ENCODE measurements at regions not wholly inside any gene's neighbourhood (a gene's known extent, or its start where the extent isn't known, plus 50 kb on each side); places are given as distances from the start of the nearest gene placed in this dataset.

DNA sequence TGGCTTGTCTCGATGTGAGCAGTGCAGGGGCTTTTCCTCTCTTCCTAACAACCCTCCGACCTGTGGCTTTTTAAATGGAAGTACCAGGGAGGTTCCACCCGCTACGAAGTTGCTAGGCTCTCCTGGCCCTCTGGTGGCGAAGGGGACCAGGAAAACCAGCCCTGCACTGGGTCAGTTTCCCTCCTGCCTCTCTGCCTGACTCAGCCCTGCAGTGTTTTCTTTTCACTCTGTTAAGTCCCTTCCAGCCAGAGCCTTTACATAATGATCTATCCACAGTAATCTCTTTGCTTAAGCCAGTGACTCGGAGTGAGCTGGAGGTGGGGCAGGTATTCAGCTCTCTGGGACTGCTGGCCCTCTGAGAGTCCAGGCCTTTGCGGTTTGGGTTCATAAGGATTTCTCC lies 331.3 kb upstream of the EEF2KMT start:
- Histone ChIP-seq H3K9ac (ENCODE audit: low read length) (no peak overlapping the region), H3F3A (ENCODE audit: insufficient read depth) (no peaks in the 10 kb centered on the region), H2AFZ (ENCODE audit: low read depth, low read length, severe bottlenecking) (no peak overlapping the region), H3K36me3 (ENCODE audit: low read length) (no peaks in the 10 kb centered on the region), H3K27me3 (ENCODE audit: low read length) (no peaks in the 10 kb centered on the region), H4K20me1 (ENCODE audit: low read depth, low read length) (no peaks in the 10 kb centered on the region), H3K4me3 (ENCODE audit: insufficient read depth, low read length, poor library complexity, severe bottlenecking) (no peak overlapping the region), H3K9me2 (replicated peaks; ENCODE audit: insufficient read depth, low read length) (no peaks in the 10 kb centered on the region), H3K27ac (ENCODE audit: low read depth, low read length) (no peak overlapping the region), H3K79me2 (ENCODE audit: insufficient read depth, low read length) (no peaks in the 10 kb centered on the region), H3K9me3 (ENCODE audit: insufficient read depth, low read length) (no peaks in the 10 kb centered on the region), H3K4me2 (ENCODE audit: low read depth, low read length, poor library complexity, severe bottlenecking) (no peak overlapping the region)
- TF ChIP-seq, protein P1, sequence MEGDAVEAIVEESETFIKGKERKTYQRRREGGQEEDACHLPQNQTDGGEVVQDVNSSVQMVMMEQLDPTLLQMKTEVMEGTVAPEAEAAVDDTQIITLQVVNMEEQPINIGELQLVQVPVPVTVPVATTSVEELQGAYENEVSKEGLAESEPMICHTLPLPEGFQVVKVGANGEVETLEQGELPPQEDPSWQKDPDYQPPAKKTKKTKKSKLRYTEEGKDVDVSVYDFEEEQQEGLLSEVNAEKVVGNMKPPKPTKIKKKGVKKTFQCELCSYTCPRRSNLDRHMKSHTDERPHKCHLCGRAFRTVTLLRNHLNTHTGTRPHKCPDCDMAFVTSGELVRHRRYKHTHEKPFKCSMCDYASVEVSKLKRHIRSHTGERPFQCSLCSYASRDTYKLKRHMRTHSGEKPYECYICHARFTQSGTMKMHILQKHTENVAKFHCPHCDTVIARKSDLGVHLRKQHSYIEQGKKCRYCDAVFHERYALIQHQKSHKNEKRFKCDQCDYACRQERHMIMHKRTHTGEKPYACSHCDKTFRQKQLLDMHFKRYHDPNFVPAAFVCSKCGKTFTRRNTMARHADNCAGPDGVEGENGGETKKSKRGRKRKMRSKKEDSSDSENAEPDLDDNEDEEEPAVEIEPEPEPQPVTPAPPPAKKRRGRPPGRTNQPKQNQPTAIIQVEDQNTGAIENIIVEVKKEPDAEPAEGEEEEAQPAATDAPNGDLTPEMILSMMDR (IDR thresholded peaks at IDR 0.05; ENCODE audit: insufficient read depth, low read length, poor library complexity, severe bottlenecking) = no peak
- no peak for TF ChIP-seq EZH2phosphoT487 (conservative IDR thresholded peaks at IDR 0.05; ENCODE audit: low read length)

- Histone ChIP-seq H3K4me2 (ENCODE audit: low read depth, low read length, poor library complexity, severe bottlenecking) (no peak overlapping the region), H3K9me3 (ENCODE audit: insufficient read depth, low read length) (no peaks in the 10 kb centered on the region), H2AFZ (ENCODE audit: low read depth, low read length, severe bottlenecking) (no peak overlapping the region), H3K9me2 (replicated peaks; ENCODE audit: insufficient read depth, low read length) (no peaks in the 10 kb centered on the region), H3K79me2 (ENCODE audit: insufficient read depth, low read length) (no peaks in the 10 kb centered on the region), H3K9ac (ENCODE audit: low read length) (no peak overlapping the region), H3K27ac (ENCODE audit: low read depth, low read length) (no peak overlapping the region), H3K36me3 (ENCODE audit: low read length) (no peaks in the 10 kb centered on the region), H3K27me3 (ENCODE audit: low read length) (no peaks in the 10 kb centered on the region), H4K20me1 (ENCODE audit: low read depth, low read length) (no peaks in the 10 kb centered on the region), H3F3A (ENCODE audit: insufficient read depth) (no peaks in the 10 kb centered on the region), H3K4me3 (ENCODE audit: insufficient read depth, low read length, poor library complexity, severe bottlenecking) (no peak overlapping the region)
- no peak for TF ChIP-seq EZH2phosphoT487 (conservative IDR thresholded peaks at IDR 0.05; ENCODE audit: low read length)
- TF ChIP-seq, protein P1 (IDR thresholded peaks at IDR 0.05; ENCODE audit: insufficient read depth, low read length, poor library complexity, severe bottlenecking) = no peak
Measured at GRCh38 chr16:5427571-5427970, 330.0 kb upstream of the EEF2KMT start.

- Histone ChIP-seq H3K36me3 (ENCODE audit: low read length) (no peaks in the 10 kb centered on the region), H2AFZ (ENCODE audit: low read depth, low read length, severe bottlenecking) (no peak overlapping the region), H3K79me2 (ENCODE audit: insufficient read depth, low read length) (no peaks in the 10 kb centered on the region), H3K9me3 (ENCODE audit: insufficient read depth, low read length) (no peaks in the 10 kb centered on the region), H3K4me2 (ENCODE audit: low read depth, low read length, poor library complexity, severe bottlenecking) (no peak overlapping the region), H3K9ac (ENCODE audit: low read length) (no peak overlapping the region), H3K27ac (ENCODE audit: low read depth, low read length) (no peak overlapping the region), H3K27me3 (ENCODE audit: low read length) (no peaks in the 10 kb centered on the region), H3K4me3 (ENCODE audit: insufficient read depth, low read length, poor library complexity, severe bottlenecking) (no peak overlapping the region), H3F3A (ENCODE audit: insufficient read depth) (no peaks in the 10 kb centered on the region), H3K9me2 (replicated peaks; ENCODE audit: insufficient read depth, low read length) (no peaks in the 10 kb centered on the region), H4K20me1 (ENCODE audit: low read depth, low read length) (no peaks in the 10 kb centered on the region)
- TF ChIP-seq EZH2phosphoT487 (conservative IDR thresholded peaks at IDR 0.05; ENCODE audit: low read length) = no peak
- TF ChIP-seq, protein P1 (IDR thresholded peaks at IDR 0.05; ENCODE audit: insufficient read depth, low read length, poor library complexity, severe bottlenecking) = no peak
Measured at GRCh38 chr16:5422643-5423496, 325.3 kb upstream of the EEF2KMT start.

All from SU-DHL-6 (cell line).